ENCODE measurements at regions not wholly inside any gene's neighbourhood (a gene's known extent, or its start where the extent isn't known, plus 50 kb on each side); places are given as distances from the start of the nearest gene placed in this dataset.

DNA sequence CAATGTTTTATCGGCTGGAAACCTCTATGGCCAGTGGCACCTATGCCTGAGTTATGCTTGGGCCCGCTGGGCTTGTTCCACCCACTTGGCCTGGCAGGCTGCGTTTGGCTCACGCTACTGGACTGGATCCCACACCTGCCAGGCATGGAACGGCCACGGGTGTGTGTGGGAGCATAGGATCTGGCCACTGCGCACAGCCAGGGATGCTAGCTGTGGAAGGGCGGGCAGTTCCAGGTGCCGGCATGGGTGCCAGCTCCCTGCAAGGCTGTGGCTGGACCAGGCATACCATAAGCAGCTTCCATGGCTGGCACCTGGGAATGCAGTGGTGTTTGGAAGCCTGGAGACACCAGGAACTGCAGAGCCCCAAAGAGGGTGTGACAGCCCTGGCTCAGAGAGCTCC, 1063.9 kb upstream of the ACO1 start:
- Histone ChIP-seq H3K9ac (ENCODE audit: control insufficient read depth, insufficient read depth, low read length) (no peak overlapping the region), H4K20me1 (ENCODE audit: control insufficient read depth, insufficient read depth) (no peaks in the 10 kb centered on the region), H2AFZ (ENCODE audit: control insufficient read depth, low read depth, low read length) (no peak overlapping the region), H3K36me3 (ENCODE audit: control insufficient read depth in 2 of 2, insufficient read depth in 2 of 2, low read length in 1 of 2) (no peaks in the 10 kb centered on the region), H3K4me2 (ENCODE audit: control insufficient read depth, insufficient read depth) (no peak overlapping the region), H3K4me1 (ENCODE audit: control insufficient read depth, insufficient read depth, low read length) (no peaks in the 10 kb centered on the region), H3K27me3 (replicated peaks in 1 of 2; ENCODE audit: control insufficient read depth in 2 of 2, insufficient read depth in 2 of 2, low read length in 1 of 2) (no peaks in the 10 kb centered on the region), H3K4me3 (no peak overlapping the region), H3K79me2 (ENCODE audit: control insufficient read depth, insufficient read depth, low read length) (no peaks in the 10 kb centered on the region), H3K27ac (ENCODE audit: control insufficient read depth, insufficient read depth) (no peak overlapping the region), H3K9me3 (replicated peaks; ENCODE audit: control insufficient read depth, insufficient read depth, low read length) (no peaks in the 10 kb centered on the region)
- intact Hi-C loops (cut with micrococcal nuclease; ENCODE audit: unreplicated experiment) = no loop called here
- no peak for DNase-seq (ENCODE audit: low read depth, low spot score)
- CTCF ChIA-PET = interaction anchor here (1.1 kb wide), 1 partner anchor 47 kb away, joined by 3 read pairs; no protein-coding TSS in a partner anchor
- ATAC-seq = no peak
- RAD21 ChIA-PET (ENCODE audit: unreplicated experiment) = no interaction called here
- POLR2A ChIA-PET = no interaction called here
- 65% methylated on average over 9 of the region's 9 CpGs for WGBS (ENCODE audit: insufficient coverage, insufficient replicate concordance, low lambda C conversion rate, missing lambda C conversion rate)
- no peak for FAIRE-seq
- no peak for TF ChIP-seq SUZ12 (IDR thresholded peaks at IDR 0.05; ENCODE audit: unreplicated experiment)
- BruUV-seq (replicated peaks) = no TSS peak
- in situ Hi-C loops (cut with MboI) = no loop called here
- SMC1A ChIA-PET (ENCODE audit: uncharacterized antibody, unreplicated experiment) = interaction anchor here (1.1 kb wide), 1 partner anchor 9 kb away, joined by 3 read pairs; no protein-coding TSS in a partner anchor

DNA sequence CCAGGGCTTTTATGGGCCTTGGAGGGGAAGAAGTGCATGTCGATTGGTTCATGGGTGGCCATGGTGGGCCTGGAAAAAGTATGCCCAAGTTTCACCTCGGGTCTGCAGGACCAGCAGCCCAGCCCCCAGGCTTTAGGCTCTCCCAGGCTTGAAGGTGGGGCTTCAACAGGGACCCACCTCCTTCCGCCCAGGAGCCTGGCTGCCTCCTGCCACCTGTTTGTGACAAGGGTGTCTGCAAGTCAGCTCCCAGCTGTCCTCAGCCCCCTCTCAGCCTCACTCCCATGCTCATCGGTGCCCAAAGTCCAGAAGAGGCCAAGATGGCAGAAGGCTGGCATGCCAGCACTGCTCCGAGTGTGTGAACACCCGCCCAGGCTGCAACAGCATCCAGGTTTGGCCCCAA, 1063.2 kb upstream of the ACO1 start:
- TF ChIP-seq NFIC (IDR thresholded peaks at IDR 0.05; ENCODE audit: low read depth, low read length) (no peak), TCF7 (IDR thresholded peaks at IDR 0.05; ENCODE audit: borderline replicate concordance) (no peak), FOXM1 (IDR thresholded peaks at IDR 0.05; ENCODE audit: low read depth, low read length) (no peak), KDM1A (IDR thresholded peaks at IDR 0.05; ENCODE audit: borderline replicate concordance) (no peak), ZZZ3 (IDR thresholded peaks at IDR 0.05; ENCODE audit: control insufficient read depth, insufficient read length, low read depth) (no peak)
- ChIA-PET RAD21 (ENCODE audit: unreplicated experiment) (no interaction called here), SMC1A (ENCODE audit: uncharacterized antibody, unreplicated experiment) (interaction anchor here (1.1 kb wide), 1 partner anchor 9 kb away, joined by 3 read pairs; no protein-coding TSS in a partner anchor), POLR2A (no interaction called here), CTCF (interaction anchor here (1.1 kb wide), 1 partner anchor 47 kb away, joined by 3 read pairs; no protein-coding TSS in a partner anchor)
- no peaks in the 10 kb centered on the region for H3K27me3 ChIP-seq (replicated peaks in 1 of 2; ENCODE audit: control insufficient read depth in 2 of 2, insufficient read depth in 2 of 2, low read length in 1 of 2)
- H3K9me3 ChIP-seq (replicated peaks; ENCODE audit: control insufficient read depth, insufficient read depth, low read length) = no peaks in the 10 kb centered on the region
- ATAC-seq = no peak
- H3K27ac ChIP-seq (ENCODE audit: control insufficient read depth, insufficient read depth) = no peak overlapping the region
- H3K4me2 ChIP-seq (ENCODE audit: control insufficient read depth, insufficient read depth) = no peak overlapping the region
- no peak for FAIRE-seq
- H4K20me1 ChIP-seq (ENCODE audit: control insufficient read depth, insufficient read depth) = no peaks in the 10 kb centered on the region
- no peak for DNase-seq (ENCODE audit: low read depth, low spot score)
- H3K9ac ChIP-seq (ENCODE audit: control insufficient read depth, insufficient read depth, low read length) = no peak overlapping the region
- H2AFZ ChIP-seq (ENCODE audit: control insufficient read depth, low read depth, low read length) = no peak overlapping the region
- intact Hi-C loops (cut with micrococcal nuclease; ENCODE audit: unreplicated experiment) (no loop called here), in situ Hi-C loops (cut with MboI) (no loop called here)
- H3K4me3 ChIP-seq = no peak overlapping the region
- H3K36me3 ChIP-seq (ENCODE audit: control insufficient read depth in 2 of 2, insufficient read depth in 2 of 2, low read length in 1 of 2) = no peaks in the 10 kb centered on the region
- H3K79me2 ChIP-seq (ENCODE audit: control insufficient read depth, insufficient read depth, low read length) = no peaks in the 10 kb centered on the region
- H3K4me1 ChIP-seq (ENCODE audit: control insufficient read depth, insufficient read depth, low read length) = no peaks in the 10 kb centered on the region
- no TSS peak for BruUV-seq (replicated peaks)
- 35% methylated on average over 6 of the region's 6 CpGs for WGBS (ENCODE audit: insufficient coverage, insufficient replicate concordance, low lambda C conversion rate, missing lambda C conversion rate)
